MM.1S (cell line): ENCODE measurements at regions not wholly inside any gene's neighbourhood (a gene's known extent, or its start where the extent isn't known, plus 50 kb on each side); places are given as distances from the start of the nearest gene placed in this dataset.

Experiments
- EZH2 ChIP-seq: fragments of 300-600 bp; sonication (generic); optimal IDR thresholded peaks from 2 replicates; pipeline ENCODE3; 2017; ENCODE audit warnings: low read depth, mild to moderate bottlenecking, antibody characterized with exemption, low read length, mixed read lengths
- EZH2phosphoT487 ChIP-seq: fragments of 300-600 bp; sonication (generic); IDR thresholded peaks from 2 replicates; pipeline ENCODE4 v1.6.1; 2018; ENCODE audit warnings: antibody characterized with exemption, low read length
- TF ChIP-seq, protein P1 (sequence below): fragments of 300-600 bp; sonication (generic); IDR thresholded peaks from 2 replicates; pipeline ENCODE4 v1.5.1; 2016; ENCODE audit warnings: antibody characterized with exemption, low read length, mixed read lengths

DNA sequence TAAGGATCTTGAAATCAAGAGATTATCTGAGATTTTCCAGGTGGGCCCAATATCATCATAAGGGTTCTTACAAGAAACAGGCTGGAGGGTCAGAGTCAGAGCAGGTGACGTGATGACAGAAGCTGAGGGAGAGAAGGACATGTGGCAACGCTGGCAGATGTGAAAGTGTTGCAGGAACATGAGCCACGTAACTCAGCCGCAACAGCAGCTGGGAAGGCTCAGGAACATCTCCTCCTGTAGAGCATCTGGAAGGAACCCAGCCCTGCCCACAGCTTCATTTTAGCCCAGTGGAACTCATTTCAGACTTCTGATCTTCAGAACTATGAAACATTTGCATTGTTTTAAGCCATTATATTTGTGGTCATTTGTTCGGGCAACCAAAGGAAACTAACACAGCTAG, 156.3 kb upstream of the VEGFC start:
- TF ChIP-seq, protein P1, sequence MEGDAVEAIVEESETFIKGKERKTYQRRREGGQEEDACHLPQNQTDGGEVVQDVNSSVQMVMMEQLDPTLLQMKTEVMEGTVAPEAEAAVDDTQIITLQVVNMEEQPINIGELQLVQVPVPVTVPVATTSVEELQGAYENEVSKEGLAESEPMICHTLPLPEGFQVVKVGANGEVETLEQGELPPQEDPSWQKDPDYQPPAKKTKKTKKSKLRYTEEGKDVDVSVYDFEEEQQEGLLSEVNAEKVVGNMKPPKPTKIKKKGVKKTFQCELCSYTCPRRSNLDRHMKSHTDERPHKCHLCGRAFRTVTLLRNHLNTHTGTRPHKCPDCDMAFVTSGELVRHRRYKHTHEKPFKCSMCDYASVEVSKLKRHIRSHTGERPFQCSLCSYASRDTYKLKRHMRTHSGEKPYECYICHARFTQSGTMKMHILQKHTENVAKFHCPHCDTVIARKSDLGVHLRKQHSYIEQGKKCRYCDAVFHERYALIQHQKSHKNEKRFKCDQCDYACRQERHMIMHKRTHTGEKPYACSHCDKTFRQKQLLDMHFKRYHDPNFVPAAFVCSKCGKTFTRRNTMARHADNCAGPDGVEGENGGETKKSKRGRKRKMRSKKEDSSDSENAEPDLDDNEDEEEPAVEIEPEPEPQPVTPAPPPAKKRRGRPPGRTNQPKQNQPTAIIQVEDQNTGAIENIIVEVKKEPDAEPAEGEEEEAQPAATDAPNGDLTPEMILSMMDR: no peak
- TF ChIP-seq EZH2: no peak
- TF ChIP-seq EZH2phosphoT487: no peak
